C4-2B (cell line): ENCODE measurements at regions not wholly inside any gene's neighbourhood (a gene's known extent, or its start where the extent isn't known, plus 50 kb on each side); places are given as distances from the start of the nearest gene placed in this dataset.

ENCODE experiments used
- H3K27ac ChIP-seq: fragments of 450-650 bp; 2 replicates; pipeline ENCODE4 v1.5.1; 2017
- ZFX ChIP-seq: fragments of 450-650 bp; IDR thresholded peaks from 2 replicates; pipeline ENCODE4 v1.6.1; 2017
- TF ChIP-seq, protein P1 (sequence below): fragments of 450-650 bp; conservative IDR thresholded peaks from 2 replicates; pipeline ENCODE4 v1.5.1; 2017; ENCODE audit warnings: mild to moderate bottlenecking

DNA sequence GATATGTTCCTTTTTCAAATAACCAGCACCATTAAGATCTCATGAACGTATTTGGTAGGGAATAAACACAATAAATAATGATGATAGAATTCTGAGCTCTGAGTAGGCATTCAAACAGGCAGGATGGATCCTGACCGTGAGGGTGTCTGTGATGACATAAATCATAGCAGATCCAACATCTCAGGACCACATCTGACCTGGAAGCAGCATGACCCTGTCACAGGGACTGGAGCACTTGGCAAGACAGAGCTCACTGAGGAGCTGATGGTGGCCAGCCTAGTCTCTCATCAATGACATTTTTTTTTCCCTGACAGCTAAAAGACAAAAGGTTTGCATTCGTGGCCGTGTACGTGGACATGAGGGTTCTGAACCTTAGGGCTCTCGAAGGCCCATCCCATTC is 337.5 kb downstream of the NPIPA8 start:
- no peak overlapping the region for H3K27ac ChIP-seq
- TF ChIP-seq ZFX, result no peak
- TF ChIP-seq, protein P1, sequence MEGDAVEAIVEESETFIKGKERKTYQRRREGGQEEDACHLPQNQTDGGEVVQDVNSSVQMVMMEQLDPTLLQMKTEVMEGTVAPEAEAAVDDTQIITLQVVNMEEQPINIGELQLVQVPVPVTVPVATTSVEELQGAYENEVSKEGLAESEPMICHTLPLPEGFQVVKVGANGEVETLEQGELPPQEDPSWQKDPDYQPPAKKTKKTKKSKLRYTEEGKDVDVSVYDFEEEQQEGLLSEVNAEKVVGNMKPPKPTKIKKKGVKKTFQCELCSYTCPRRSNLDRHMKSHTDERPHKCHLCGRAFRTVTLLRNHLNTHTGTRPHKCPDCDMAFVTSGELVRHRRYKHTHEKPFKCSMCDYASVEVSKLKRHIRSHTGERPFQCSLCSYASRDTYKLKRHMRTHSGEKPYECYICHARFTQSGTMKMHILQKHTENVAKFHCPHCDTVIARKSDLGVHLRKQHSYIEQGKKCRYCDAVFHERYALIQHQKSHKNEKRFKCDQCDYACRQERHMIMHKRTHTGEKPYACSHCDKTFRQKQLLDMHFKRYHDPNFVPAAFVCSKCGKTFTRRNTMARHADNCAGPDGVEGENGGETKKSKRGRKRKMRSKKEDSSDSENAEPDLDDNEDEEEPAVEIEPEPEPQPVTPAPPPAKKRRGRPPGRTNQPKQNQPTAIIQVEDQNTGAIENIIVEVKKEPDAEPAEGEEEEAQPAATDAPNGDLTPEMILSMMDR, result no peak

DNA sequence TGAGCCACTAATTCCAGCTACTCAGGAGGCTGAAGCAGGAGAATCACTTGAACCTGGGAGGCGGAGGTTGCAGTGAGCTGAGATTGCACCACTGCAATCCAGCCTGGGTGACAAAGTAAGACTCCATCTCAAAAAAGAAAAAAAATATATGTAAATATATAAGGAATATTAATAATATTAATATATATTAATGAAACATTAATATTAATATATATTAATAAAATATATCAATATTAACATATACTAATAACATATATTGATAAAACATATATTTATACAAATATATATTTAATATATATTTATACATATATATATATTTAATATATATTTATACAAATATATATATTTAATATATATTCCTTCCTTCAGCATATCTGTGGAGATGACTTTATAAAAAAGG is 338.0 kb downstream of the NPIPA8 start:
- TF ChIP-seq ZFX, result no peak
- TF ChIP-seq, protein P1, result no peak

DNA sequence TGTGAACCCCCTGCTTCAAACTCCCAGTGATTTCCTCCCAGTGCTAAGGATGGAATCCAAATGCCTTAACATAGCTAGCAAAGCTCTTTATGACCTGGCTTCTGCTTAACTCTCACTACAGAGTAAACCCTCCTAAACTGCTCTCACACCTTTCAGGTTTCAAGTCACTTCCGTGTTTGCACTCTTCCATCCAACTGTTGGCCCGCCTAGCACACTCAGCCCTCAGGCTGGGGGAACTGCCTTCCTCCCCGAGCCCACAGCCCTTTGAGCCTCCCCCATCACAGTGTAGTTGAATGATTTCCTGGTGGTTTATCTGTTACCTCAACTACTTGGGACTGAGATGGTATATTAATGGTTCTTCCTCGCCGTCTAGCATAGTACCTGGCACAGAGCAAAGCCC is 342.5 kb downstream of the NPIPA8 start:
- TF ChIP-seq ZFX, result no peak
- TF ChIP-seq, protein P1, result no peak
- H3K27ac ChIP-seq, result no peak overlapping the region

More for the DNA sequence above, 338.0 kb downstream of the NPIPA8 start:
- H3K27ac ChIP-seq, result no peak overlapping the region

DNA sequence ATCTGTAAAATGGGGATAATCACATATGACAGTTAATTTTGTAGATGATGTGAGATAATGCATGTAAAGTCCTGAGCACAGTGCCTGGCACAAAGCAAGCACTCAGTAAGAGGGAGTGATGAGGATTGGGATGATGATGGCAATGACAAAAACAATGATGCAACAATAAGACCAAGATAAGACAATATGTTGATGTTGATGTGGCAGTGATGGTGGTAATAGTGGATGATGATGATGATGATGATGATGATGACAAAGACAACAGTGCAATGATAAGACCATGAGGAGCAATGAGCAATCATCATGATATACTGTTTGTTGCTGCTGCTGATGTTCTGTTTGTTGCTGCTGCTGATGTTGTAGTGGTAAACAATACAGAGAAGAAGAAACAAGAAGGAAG is 344.1 kb downstream of the NPIPA8 start:
- no peak overlapping the region for H3K27ac ChIP-seq
- TF ChIP-seq, protein P1, result no peak
- no peak for TF ChIP-seq ZFX

DNA sequence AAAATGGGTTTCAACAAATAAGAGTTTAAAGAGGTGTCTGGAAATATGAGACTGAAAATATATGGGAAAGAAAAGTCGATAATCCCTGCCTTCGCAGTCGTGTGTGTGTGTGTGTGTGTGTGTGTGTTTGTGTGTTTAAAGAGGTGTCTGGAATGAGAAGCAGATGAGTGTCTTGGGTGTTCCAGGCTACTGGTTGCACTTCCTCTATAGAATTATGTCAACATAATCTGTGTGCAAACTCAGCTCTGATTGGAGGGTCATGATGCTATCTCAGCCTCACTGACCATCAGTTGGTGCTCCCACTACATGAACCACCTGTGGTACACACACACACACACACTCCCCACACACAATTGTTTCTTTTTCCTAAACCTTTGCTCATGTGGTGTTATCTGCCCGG is 347.3 kb downstream of the NPIPA8 start:
- TF ChIP-seq ZFX, result no peak
- TF ChIP-seq, protein P1, result no peak

DNA sequence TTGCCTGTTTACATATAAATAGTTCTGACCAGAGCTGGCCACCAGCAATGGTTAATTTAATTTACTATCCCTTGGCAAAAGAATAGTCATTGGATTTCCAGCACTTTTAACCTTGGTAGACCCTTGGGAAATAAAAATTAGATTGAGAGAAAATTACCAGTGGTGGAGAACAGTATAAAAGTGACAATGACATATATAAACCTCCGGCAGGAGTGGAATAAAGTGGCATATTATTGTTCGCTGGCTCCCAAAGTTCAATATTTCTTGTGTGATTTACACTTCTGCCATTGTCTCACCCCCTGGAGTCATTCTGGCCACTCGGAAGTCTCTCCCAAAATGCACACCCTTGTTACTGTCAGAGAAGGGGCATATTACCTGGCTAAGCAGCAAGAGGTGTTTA is 347.7 kb downstream of the NPIPA8 start:
- TF ChIP-seq ZFX, result no peak
- TF ChIP-seq, protein P1, result no peak
- H3K27ac ChIP-seq, result no peak overlapping the region

More for the DNA sequence above, 347.3 kb downstream of the NPIPA8 start:
- H3K27ac ChIP-seq, result no peak overlapping the region

DNA sequence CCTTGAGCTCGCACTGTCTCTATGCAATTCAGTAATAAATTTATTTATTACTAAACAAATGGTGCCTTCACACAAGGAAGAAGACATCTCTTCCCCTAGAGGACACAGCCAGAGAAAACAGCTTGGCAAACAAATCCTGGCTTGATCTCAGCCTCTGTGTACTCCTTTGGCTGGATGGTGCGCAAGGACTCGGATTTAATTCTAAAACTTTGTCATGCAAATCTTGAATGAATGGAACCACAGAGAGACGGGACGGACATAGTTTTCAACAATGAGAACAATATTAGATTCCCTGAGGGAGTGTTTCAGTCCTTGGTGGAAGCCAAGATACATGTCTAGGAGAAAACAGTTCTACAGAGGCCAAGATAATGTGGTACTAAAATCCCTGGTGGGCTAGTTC is 349.5 kb downstream of the NPIPA8 start:
- no peak overlapping the region for H3K27ac ChIP-seq
- no peak for TF ChIP-seq ZFX
- TF ChIP-seq, protein P1, result no peak
